ENCODE measurements at regions not wholly inside any gene's neighbourhood (a gene's known extent, or its start where the extent isn't known, plus 50 kb on each side); places are given as distances from the start of the nearest gene placed in this dataset.

GRCh38 chr1:229112832-229113548 lies 157.9 kb upstream of the RAB4A start:
- no peak for DNase-seq (ENCODE audit: low read depth)

- no peak for DNase-seq (ENCODE audit: low read depth)
Measured at GRCh38 chr1:229114315-229114714, 156.6 kb upstream of the RAB4A start.

- no peak for DNase-seq (ENCODE audit: low read depth)
Measured at GRCh38 chr1:229114850-229115365, 156.0 kb upstream of the RAB4A start.

GRCh38 chr1:229116114-229116513 lies 154.8 kb upstream of the RAB4A start:
- DNase-seq (ENCODE audit: low read depth), result no peak

GRCh38 chr1:229117664-229118300 lies 153.1 kb upstream of the RAB4A start:
- no peak for DNase-seq (ENCODE audit: low read depth)

GRCh38 chr1:229118477-229119061 lies 152.3 kb upstream of the RAB4A start:
- DNase-seq (ENCODE audit: low read depth), result no peak

GRCh38 chr1:229119161-229119560 lies 151.8 kb upstream of the RAB4A start:
- no peak for DNase-seq (ENCODE audit: low read depth)

- no peak for DNase-seq (ENCODE audit: low read depth)
Measured at GRCh38 chr1:229119876-229120275, 151.0 kb upstream of the RAB4A start.

- no peak for DNase-seq (ENCODE audit: low read depth)
Measured at GRCh38 chr1:229121845-229122436, 149.0 kb upstream of the RAB4A start.

- no peak for DNase-seq (ENCODE audit: low read depth)
Measured at GRCh38 chr1:229122606-229123005, 148.3 kb upstream of the RAB4A start.

GRCh38 chr1:229124116-229124515 lies 146.8 kb upstream of the RAB4A start:
- no peak for DNase-seq (ENCODE audit: low read depth)

- DNase-seq (ENCODE audit: low read depth), result no peak
Measured at GRCh38 chr1:229124520-229125124, 146.3 kb upstream of the RAB4A start.

GRCh38 chr1:229127301-229127700 lies 143.6 kb upstream of the RAB4A start:
- no peak for DNase-seq (ENCODE audit: low read depth)

GRCh38 chr1:229128066-229128608 lies 142.8 kb upstream of the RAB4A start:
- DNase-seq (ENCODE audit: low read depth), result no peak

GRCh38 chr1:229129301-229130027 lies 141.4 kb upstream of the RAB4A start:
- no peak for DNase-seq (ENCODE audit: low read depth)

GRCh38 chr1:229130028-229130668 lies 140.8 kb upstream of the RAB4A start:
- no peak for DNase-seq (ENCODE audit: low read depth)

GRCh38 chr1:229131243-229132105 lies 139.4 kb upstream of the RAB4A start:
- no peak for DNase-seq (ENCODE audit: low read depth)

- no peak for DNase-seq (ENCODE audit: low read depth)
Measured at GRCh38 chr1:229132106-229132443, 138.8 kb upstream of the RAB4A start.

GRCh38 chr1:229132706-229133105 lies 138.2 kb upstream of the RAB4A start:
- no peak for DNase-seq (ENCODE audit: low read depth)

- DNase-seq (ENCODE audit: low read depth), result no peak
Measured at GRCh38 chr1:229133151-229133550, 137.8 kb upstream of the RAB4A start.

Measured in T-helper 22 cell (primary cell).